Panc1 (cell line): ENCODE measurements at regions not wholly inside any gene's neighbourhood (a gene's known extent, or its start where the extent isn't known, plus 50 kb on each side); places are given as distances from the start of the nearest gene placed in this dataset.
"Not testable (repeated sequence)": the region's sequence is repeated elsewhere in the genome, so short reads cannot be mapped to it uniquely, and the experiment has no call there.

ENCODE experiments used
- POLR2AphosphoS5 ChIP-seq: IDR thresholded peaks from 2 replicates; pipeline ENCODE4 v1.6.1; 2012; ENCODE audit warnings: mild to moderate bottlenecking, low read depth, low read length, moderate library complexity
- SIN3A ChIP-seq: IDR thresholded peaks from 2 replicates; pipeline ENCODE4 v1.6.1; 2012; ENCODE audit warnings: low read depth, mild to moderate bottlenecking, low read length, moderate library complexity, borderline replicate concordance; ENCODE audit not compliant: insufficient read depth
- TCF7L2 ChIP-seq: IDR thresholded peaks from 2 replicates; pipeline ENCODE4 v1.6.1; 2011; ENCODE audit warnings: mild to moderate bottlenecking, low read depth, low read length, inconsistent platforms
- TF ChIP-seq, protein P1 (sequence below): fragments of 450-650 bp; IDR thresholded peaks from 2 replicates; pipeline ENCODE4 v1.5.1; 2017; ENCODE audit warnings: mild to moderate bottlenecking

DNA sequence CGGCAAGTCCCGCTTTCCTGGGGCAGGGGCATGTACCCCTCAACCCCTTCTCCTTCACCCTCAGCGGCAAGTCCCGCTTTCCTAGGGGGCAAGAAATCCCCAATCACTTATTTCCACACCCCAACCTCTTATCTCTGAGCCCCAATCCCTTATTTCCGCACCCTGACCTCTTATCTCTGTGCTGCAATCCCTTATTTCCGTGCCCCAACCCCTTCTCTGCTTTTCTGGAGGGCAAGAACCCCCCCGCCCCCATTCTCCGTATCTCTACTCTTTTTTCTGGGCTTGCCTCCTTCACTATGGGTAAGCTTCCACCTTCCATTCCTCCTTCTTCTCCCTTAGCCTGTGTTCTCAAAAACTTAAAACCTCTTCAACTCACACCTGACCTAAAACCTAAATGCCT lies 156.9 kb upstream of the CNOT2 start:
- TF ChIP-seq POLR2AphosphoS5, SIN3A, TCF7L2: not testable (repeated sequence)
- TF ChIP-seq, protein P1, sequence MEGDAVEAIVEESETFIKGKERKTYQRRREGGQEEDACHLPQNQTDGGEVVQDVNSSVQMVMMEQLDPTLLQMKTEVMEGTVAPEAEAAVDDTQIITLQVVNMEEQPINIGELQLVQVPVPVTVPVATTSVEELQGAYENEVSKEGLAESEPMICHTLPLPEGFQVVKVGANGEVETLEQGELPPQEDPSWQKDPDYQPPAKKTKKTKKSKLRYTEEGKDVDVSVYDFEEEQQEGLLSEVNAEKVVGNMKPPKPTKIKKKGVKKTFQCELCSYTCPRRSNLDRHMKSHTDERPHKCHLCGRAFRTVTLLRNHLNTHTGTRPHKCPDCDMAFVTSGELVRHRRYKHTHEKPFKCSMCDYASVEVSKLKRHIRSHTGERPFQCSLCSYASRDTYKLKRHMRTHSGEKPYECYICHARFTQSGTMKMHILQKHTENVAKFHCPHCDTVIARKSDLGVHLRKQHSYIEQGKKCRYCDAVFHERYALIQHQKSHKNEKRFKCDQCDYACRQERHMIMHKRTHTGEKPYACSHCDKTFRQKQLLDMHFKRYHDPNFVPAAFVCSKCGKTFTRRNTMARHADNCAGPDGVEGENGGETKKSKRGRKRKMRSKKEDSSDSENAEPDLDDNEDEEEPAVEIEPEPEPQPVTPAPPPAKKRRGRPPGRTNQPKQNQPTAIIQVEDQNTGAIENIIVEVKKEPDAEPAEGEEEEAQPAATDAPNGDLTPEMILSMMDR: not testable (repeated sequence)
